GM12891 (cell line): ENCODE measurements at regions not wholly inside any gene's neighbourhood (a gene's known extent, or its start where the extent isn't known, plus 50 kb on each side); places are given as distances from the start of the nearest gene placed in this dataset.

ENCODE experiments used
- POLR2A ChIP-seq: IDR thresholded peaks from 2 replicates; pipeline ENCODE4 v1.6.1; 2011; ENCODE audit warnings: low read depth, low read length, control low read depth
- SPI1 ChIP-seq: IDR thresholded peaks from 2 replicates; pipeline ENCODE4 v1.6.1; 2011; ENCODE audit warnings: low read depth, low read length, control low read depth

GRCh38 chr15:96561593-96561992 lies 231.1 kb downstream of the NR2F2 start:
- TF ChIP-seq SPI1 (no peak), POLR2A (no peak)
